Right renal cortex interstitium (tissue), 3 donors: ENCODE measurements at regions not wholly inside any gene's neighbourhood (a gene's known extent, or its start where the extent isn't known, plus 50 kb on each side); places are given as distances from the start of the nearest gene placed in this dataset.
"Not testable (repeated sequence)": the region's sequence is repeated elsewhere in the genome, so short reads cannot be mapped to it uniquely, and the experiment has no call there.

ENCODE experiments used
- DNase-seq, 3 donors: peaks; one replicate each; pipeline ENCODE4 v3.0.0-alpha.2; 2013; ENCODE audit warnings: low read depth in 3 of 3, low spot score in 2 of 3

DNA sequence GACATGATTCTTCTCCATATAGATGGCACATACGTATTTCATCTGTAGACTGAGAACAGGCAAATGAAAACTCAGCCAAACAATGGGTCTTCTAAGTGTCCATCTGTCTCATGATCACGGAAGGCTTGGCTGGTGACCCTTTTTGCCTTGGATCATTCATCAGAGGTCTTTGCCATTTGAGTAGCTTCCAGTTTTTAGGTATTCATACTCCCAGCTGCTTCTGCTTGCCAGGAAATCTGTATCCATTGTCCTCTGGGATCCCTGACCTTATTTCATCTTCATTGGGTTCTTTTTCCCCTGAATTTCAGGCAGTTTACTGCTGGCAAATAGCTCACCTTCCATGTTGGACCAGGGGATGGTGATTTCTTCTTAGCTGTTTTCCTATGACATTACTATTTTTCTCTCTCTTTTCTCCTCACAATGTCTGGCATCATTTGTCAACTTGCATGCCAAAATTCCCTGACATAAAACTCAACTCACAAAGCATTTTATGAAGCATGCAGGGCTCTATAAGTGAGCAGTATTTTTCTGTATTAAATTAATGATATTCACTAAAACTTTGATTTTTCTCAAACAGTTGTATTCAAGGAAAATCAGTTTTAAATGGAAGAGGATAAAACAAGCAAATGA is 241.2 kb downstream of the DNAJB9 start:
- DNase-seq, result no peak

DNA sequence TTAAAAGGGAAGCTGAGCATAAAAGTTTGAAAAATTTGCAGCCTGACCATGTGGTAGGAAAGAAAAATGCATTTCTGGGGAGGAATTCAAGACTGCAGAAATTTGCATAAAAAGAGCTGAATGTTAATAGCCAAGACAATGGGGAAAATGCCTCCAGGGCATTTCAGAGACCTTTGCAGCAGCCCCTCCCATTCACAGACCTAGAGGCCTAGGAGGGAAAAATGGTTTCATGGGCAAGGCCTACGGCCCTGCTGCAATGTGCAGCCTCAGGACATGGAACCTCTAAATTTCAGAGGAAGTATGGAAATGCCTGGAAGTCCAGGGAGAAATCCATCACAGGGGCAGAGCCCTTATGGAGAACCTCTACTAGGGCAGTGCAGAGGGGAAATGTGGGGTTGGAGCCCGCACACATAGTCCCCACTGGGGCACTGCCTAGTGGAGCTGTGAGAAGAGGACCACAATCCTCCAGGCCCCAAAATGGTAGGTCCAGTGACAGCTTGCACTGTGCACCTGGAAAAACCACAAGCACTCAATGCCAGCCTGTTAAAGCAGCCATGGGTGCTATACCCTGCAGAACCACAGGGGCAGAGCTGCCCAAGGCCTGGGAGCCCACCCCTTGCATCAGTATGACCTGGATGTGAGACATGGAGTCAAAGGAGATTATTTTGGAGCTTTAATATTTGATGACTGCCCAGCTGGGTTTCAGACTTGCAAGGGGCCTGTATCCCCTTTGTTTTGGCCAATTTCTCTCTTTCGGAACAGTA is 243.8 kb downstream of the DNAJB9 start:
- DNase-seq, result no peak

DNA sequence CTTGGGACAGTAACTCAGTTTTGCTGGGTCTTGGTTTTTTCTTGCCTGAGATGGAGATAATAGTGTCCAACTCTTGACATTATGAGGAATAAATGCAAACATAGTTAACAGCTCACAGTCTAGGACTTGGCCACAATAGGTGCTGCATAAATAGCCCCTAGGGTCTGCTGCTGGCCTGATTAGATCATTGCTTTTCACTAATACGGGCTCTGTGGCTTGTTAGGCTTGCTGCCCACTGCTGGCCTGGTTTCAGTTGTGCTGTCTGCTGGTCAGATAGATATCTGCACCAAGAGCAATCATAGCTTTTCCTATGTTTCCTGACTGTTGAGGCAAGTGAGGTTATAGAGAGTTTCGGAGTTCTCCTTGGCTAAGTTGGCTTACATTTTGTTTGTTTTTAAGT is 246.1 kb downstream of the DNAJB9 start:
- no peak for DNase-seq

DNA sequence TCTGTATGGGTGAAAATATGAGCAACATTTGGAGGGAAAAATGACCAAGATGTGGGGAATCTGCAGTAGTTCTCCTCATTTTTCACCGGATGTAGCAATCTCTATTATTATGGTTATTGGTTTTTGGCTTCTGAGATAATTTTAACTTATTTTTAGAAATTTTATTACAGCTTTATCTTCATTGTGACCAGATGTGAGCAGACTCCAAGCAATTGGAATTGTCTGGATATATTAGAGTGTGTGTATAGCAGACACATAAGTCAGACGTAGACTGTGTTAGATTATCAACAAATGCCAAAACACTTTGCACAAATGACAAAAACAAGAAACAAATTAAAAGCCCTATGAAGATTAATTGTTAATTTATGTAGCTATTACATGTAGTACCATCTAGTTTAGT is 249.1 kb downstream of the DNAJB9 start:
- DNase-seq, result no peak

DNA sequence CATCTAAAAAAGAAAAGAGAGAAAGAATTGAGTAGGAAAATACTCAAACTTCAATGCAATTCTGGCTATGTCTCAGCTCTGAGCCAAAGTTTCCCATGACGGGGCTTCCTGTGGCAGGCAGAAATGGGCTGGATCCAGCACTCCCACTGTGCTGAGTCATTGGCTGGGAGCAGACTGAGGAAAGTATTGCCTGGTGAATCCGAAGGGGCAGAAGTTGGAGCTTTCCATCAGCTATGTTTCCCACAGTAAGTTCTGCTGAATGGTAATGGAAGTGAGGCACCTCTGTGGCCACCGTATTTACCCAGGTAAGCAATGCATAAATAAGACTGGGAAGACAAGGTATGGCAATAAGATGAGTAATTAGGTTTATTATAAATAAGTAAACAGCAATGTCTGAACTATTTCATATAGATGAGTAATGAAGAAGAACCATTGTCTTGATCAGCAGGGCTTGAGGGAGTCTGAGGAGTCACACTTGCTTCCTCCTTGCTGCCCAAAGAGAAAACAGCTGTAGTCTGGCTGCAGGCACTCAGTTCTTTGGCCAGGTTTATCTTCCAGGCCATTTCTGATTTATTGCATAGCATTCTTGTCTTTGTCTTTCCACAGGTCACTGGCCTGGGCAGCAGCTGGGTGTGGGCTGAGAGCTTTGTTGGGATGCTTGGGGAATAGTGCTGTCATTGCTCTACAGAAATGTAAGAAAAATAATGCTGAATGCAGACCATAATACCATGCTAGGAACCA is 255.3 kb downstream of the DNAJB9 start:
- DNase-seq, result no peak

DNA sequence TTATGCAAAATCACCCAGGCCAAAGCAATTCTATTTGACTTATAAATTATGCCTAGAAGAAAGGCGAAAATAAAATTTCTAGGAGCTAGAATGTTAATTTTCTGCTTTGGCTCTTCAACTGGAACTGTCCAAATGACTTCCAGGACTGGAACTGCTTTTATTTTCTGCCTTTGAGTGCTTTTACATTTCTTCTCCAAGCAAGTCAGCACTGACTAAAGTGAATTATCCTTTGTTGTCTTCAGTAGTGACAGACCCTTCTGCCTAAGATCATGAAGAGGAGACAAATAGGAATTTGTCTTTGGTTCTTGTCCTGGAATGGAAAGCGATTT is 255.9 kb downstream of the DNAJB9 start:
- no peak for DNase-seq

DNA sequence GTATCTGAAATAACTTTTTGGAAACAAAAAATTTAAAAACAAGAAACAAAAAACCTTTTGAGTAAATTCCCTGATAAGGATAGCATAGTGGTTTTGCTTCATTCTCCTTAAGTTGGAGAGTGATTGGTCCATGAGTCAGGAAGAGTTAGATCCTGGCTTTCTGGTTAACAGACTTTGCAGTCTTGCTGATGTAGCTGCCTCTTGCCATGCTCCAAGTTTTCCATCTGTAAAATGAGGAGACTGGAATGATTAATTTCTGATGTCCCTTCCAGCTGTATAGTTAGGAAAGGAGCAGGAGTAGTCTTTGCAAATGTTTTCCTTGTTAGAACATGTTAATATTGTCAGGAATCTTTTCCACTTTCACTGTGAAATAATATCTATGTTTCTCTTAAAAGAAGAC is 266.6 kb downstream of the DNAJB9 start:
- no peak for DNase-seq

DNA sequence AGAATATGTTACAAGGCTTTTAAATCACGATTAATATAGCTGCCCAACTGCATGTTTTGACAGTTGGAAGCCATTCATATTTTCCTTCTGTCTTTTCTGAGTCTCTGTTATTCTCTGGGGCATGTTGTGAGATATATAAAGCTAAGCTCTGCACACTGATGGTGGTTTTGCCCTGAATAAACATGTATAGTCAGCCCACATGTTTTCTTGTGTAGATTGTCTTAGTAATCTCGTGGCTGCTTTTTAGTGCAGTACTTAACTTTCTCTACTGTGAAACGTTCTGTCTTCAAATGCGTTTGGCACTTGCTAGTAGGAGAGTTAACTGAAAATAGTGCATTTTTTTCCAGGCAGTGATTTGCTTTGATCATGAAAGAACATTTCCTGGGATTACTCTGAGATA is 268.5 kb downstream of the DNAJB9 start:
- DNase-seq, result no peak

DNA sequence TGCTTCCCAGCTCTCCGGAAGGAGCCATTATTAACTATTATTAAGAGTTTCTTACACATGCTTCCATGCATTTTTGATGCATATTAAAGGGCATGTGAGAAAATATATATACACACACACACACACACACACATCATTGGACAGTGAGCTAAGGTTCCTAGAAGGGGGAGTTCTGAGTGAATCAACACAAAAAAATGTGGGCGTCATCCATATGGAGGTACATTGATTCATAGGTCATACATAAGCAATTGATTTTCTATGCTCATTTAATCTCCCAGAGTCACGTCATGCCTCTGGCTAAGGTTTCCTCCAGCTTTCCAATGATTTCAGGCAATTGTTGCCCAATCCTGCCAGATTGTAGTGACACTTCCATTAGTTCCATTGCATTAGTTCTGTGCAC is 269.4 kb downstream of the DNAJB9 start:
- no peak for DNase-seq

DNA sequence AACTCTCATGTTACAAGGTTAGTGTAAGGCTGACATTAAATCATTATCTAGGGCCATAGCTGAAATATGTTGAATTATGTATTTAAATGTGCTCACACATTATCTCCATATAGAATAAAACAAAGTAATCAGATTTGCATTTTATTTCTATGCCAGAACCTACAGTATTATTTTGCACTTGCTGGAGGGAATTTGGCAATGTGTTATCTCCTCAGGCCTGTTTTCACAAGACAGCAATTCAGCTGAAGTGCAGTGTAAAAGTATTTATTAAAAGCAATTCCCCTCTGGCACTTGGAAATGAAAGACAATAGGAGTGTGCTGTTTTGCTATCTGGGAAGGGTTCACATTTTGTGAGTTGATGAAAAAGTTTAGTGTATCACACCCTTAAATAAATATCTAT is 276.3 kb downstream of the DNAJB9 start:
- no peak for DNase-seq

DNA sequence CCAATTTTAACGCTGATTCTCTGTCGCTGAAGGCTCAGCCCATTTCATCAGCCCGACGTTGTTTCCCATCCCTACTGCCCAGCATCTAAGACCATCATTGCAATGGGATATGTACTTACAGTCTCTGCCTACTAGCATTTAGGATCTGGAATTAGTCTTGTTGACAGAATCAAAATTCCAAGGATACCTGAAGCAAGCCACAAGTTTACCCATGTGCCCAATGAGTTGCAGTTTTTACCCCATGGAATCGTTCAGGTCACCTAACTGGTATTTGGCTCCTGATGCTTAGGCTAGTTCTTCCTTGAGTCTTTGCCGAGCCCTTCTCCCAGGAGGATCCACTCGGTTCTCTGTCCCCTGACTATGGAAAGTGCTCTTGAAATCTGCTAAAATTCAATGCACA is 276.8 kb downstream of the DNAJB9 start:
- DNase-seq, result no peak

DNA sequence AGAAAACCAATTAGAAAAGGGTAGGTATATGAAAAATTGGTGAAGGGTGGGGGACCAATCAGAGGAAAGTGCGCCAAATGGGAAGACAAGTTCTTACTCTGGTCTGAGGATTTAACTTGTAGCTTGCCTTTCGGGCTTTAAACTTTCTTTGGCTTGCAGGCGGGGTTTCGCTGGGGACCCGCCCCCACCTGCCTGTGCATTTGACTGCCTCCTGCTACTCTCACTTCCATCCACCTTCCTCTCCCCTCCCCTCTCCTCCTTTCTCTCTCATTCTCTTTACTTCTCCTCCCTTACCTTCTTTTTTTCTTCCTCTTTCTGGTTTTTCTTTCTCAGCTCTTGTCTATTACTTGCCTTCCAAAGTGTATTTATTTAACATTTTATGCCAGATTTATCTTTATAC is 278.8 kb downstream of the DNAJB9 start:
- no peak for DNase-seq

DNA sequence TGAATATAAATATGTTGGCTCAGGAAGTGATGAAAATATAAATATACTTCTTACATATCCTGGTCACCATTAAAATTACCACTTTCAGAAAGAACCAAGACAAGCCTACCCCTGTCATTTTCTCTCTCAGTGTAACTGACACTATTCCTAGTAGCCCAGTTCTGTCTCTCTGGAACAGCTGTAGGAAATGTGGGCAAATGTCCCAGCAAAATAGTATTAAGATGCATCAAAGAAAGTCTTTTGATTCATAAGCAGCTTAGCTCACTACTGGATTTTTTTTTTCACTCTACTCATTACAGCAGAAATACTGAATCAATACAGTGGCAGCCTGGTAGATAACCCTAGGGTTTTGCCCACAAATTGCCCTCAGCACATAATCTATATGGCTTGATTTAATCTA is 290.9 kb downstream of the DNAJB9 start:
- no peak for DNase-seq

DNA sequence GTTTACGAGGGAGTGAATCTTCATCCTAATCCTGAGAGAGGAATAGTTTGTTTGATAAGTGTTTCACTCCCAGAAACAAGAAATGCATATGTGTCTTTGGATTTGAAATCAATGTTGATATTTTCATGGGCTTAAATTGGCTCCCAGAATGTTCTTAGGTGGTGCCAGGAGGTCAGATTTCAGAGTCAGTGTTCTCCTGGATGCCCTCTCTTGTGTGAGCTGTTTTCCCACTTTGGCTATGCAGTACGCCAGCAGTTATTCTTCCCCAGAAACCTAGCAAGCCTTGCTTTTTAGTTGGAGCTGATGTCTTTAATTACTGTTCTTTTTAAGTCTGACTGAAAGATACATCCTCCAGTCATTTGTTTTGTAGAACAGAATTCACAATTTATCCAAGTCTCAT is 291.4 kb downstream of the DNAJB9 start:
- DNase-seq, result no peak

DNA sequence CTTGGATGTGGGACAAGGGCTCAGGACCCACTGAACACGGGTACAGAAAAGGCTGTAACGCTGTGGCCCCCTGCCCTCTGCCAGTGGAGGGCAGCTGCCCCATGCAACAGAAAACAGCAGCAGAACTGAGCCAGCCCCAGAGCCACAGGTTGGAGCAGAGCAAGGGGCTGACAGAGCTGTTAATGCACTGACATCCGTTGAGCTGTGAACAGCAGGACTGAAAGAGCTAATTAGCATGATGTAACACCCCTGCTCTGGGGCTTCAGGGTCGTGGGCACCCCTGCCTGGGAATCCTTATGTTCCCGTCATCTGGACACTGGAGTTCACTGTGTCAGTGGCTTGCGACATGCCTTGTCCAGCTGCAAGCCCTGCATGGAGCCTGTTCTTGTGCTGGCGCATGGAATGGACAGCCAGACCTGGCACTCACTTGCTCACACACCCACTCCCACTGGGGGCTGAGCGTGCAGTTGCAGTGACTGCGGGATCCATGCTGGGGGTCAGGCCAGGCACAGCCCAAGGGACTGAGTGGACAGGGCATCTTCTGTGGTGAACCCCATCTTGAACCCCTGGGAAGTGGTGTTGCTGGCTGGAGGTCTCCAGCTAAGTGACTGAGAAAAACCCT is 293.7 kb downstream of the DNAJB9 start:
- no peak for DNase-seq

DNA sequence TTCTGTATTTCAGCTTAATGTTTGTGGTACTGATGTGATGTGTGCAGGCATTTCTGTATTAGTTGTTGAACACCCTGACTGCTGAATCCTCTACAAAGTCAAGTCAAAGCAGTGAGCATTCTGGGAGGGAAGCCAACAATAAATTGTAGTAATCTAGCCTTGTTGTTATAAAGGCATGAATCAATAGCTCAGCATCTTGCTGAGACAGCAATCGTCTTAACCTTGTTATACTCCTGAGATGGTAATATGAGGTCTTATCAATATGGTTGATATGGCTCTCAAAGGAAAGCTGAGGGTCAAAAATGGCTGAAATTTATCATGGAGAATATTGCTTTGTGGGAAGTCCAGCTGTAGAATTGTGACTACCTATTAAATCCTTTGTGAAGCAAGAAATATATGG is 299.4 kb downstream of the DNAJB9 start:
- DNase-seq, result no peak

DNA sequence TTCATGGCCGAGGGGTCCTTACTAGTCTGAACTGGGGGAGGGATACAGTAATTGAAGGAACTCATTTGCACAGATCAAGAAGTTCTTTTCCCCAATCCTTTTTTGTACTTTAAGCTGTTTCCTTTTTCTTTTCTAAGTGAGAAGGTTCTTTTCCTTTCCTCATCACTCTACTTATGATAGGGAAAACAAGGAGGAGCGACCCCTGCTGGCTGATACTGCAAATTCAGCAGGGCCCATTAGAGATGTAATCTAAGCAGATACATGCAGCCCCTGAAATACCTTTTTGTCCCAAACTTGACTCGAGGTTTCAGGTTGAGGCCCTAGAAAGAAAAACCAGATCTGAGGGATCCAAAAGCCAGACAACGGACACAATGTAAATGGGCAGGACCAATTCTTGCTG is 305.5 kb downstream of the DNAJB9 start:
- no peak for DNase-seq

DNA sequence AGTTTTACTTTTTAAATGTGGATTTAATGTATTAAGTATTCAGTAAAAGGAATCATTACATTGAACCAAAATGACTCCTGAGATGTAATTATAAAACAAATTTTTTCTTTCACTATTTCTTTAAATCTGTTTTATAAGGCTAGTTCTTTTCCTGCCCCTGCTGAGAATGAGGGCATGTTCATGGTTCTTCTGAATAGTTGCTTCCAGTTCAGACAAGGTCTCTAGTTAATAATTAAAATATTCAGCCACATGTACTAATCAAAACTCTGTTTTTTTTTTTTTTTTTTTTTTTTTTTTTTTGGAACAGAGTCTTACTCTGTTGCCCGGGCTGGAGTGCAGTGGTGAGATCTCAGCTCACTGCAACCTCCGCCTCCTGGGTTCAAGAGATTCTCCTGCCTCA is 321.2 kb downstream of the DNAJB9 start:
- no peak for DNase-seq

DNA sequence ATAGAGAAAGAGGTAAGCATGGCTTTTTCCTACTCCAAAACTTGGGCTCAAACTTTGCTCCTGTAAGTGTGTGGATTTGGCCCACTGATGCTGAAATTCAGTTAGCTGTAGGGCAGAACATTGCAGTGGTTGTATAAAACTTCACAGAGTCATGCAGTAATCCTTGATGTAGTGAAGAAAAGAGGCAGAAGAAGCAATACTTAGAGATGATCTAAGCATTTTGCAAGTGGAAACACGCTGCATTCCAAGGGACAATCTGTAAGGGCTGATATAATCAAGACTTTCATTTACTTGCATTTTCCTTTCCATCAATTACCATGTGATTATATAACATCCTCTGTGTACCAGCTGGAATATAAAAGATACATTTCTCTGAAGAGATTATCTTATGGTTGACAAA is 338.8 kb downstream of the DNAJB9 start:
- DNase-seq, result no peak

DNA sequence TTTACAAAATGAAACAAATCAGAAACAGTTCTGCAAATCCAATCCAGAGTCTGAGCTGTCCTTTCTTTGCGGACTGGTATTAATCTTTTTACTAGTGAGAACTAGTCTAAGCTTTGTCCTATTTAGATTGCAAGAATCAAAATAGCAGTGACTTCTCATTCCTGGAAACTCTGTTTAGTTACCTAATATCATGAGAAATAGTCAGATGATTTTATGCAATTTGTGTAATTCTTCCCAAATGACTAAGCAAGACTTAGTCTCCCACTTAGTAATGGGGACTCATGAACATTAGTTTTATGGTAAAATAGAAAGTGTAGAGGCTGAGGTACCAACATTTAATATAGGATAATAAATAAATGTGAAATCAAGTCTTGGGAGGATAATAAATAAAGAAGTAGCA is 341.3 kb downstream of the DNAJB9 start:
- DNase-seq, result no peak

DNA sequence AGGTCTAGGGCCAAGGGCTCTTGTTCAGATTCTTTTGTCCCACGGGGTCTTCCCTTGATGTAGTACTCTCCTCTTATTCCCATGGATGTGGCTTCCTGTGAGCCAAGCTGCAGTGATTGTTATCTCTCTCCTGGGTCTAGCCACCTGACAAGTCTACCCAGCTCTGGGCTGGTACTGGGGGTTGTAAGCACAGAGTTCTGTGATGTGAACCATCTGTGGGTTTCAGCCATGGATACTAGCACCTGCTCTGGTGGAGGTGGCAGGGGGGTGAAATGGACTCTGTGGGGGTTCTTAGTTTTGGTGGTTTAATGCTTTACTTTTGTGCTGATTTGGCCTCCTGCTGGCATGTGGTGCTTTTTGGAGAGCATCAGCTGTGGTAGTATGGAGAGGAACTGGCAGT is 350.8 kb downstream of the DNAJB9 start:
- DNase-seq, result no peak

DNA sequence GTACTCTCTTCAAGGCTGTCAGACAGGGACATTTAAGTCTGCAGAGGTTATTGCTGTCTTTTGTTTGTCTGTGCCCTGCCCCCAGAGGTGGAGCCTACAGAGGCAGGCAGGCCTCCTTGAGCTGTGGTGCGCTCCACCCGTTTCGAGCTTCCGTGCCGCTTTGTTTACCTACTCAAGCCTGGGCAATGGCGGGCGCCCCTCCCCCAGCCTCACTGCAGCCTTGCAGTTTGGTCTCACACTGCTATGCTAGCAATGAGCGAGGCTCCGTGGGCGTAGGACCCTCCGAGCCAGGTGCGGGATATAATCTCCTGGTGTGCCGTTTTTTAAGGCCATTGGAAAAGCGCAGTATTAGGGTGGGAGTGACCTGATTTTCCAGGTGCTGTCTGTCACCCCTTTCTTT is 373.4 kb downstream of the DNAJB9 start:
- DNase-seq, result not testable (repeated sequence)
